ENCODE measurements at regions not wholly inside any gene's neighbourhood (a gene's known extent, or its start where the extent isn't known, plus 50 kb on each side); places are given as distances from the start of the nearest gene placed in this dataset.

DNA sequence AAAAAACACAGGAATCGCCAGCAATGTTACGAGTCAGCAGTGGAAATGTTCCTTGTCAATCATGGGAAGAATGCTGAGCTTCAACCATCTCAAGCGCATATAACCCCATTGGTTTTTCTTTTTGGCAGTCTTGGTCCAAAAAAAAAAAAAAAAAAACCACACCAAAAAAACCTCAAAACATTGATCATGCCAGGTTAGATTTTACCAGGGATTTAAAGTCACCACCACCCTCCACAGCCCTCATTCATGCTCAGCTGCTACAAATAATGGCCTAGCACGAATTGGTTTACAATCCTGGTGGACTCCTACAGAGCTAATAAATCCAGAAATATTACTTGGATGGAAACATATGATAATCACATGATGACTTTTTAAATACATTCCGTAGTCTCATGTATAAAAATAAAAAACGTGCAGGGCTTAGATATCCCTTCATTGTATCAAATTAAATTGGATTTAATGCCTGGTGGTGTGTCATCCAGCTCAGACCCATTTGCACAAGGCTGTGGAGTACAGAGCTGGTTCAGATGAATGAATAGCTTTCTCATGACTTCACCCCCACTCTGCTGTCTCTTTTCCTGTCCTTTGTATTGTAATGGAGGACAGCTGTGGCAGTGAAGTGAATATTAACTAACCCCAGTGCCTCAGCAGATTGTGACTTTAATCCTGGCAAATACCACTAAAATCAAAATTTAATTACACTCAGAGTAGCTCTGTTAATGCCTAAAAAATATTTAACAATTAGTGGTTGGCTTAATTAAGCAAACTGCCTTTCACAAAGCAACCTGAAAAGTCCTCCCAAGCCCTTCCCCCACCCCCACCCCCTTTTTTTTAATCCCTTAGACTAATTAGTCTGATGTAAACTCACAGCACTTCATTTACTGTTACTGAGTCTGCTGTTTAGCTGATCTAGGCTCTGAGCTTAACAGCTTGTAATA is 626.5 kb upstream of the ZNF608 start:
- no peaks in the 10 kb centered on the region for H3K9me2 ChIP-seq (replicated peaks; ENCODE audit: low read length)
- H3K9ac ChIP-seq (ENCODE audit: low read length): no peak overlapping the region
- TF ChIP-seq EZH2 (IDR thresholded peaks at IDR 0.05; ENCODE audit: low read length, unreplicated experiment) (no peak), EZH2phosphoT487 (IDR thresholded peaks at IDR 0.05; ENCODE audit: borderline replicate concordance, low read length) (no peak)
- TF ChIP-seq, protein P1, sequence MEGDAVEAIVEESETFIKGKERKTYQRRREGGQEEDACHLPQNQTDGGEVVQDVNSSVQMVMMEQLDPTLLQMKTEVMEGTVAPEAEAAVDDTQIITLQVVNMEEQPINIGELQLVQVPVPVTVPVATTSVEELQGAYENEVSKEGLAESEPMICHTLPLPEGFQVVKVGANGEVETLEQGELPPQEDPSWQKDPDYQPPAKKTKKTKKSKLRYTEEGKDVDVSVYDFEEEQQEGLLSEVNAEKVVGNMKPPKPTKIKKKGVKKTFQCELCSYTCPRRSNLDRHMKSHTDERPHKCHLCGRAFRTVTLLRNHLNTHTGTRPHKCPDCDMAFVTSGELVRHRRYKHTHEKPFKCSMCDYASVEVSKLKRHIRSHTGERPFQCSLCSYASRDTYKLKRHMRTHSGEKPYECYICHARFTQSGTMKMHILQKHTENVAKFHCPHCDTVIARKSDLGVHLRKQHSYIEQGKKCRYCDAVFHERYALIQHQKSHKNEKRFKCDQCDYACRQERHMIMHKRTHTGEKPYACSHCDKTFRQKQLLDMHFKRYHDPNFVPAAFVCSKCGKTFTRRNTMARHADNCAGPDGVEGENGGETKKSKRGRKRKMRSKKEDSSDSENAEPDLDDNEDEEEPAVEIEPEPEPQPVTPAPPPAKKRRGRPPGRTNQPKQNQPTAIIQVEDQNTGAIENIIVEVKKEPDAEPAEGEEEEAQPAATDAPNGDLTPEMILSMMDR (conservative IDR thresholded peaks at IDR 0.05; ENCODE audit: low read depth, low read length): no peak
- H3K4me1 ChIP-seq (ENCODE audit: insufficient read depth, low read length): no peaks in the 10 kb centered on the region
- H3K79me2 ChIP-seq (ENCODE audit: low read length): no peaks in the 10 kb centered on the region
- BruUV-seq (replicated peaks): no TSS peak
- H3F3A ChIP-seq (ENCODE audit: low read length, unreplicated experiment): no peaks in the 10 kb centered on the region
- peak; percentile 2 for DNase-seq
- no peak overlapping the region for H3K4me2 ChIP-seq (ENCODE audit: low read length)
- intact Hi-C loops (cut with micrococcal nuclease): no loop called here
- H3K27ac ChIP-seq (ENCODE audit: low read length): no peak overlapping the region
- no peaks in the 10 kb centered on the region for H3K9me3 ChIP-seq (ENCODE audit: low read length)
- ChIA-PET CTCF (no interaction called here), POLR2A (ENCODE audit: unreplicated experiment) (no interaction called here)
- H2AFZ ChIP-seq (ENCODE audit: low read length): no peak overlapping the region
- no peaks in the 10 kb centered on the region for H3K36me3 ChIP-seq (ENCODE audit: low read depth, low read length)
- H3K27me3 ChIP-seq (ENCODE audit: low read length): no peaks in the 10 kb centered on the region
- no peak overlapping the region for H3K4me3 ChIP-seq (ENCODE audit: low read length)
- ATAC-seq: no peak
- H4K20me1 ChIP-seq (ENCODE audit: low read length): no peaks in the 10 kb centered on the region

GRCh38 chr5:125375143-125375542 is 628.7 kb upstream of the ZNF608 start:
- Histone ChIP-seq H3K9me3 (ENCODE audit: low read length) (no peaks in the 10 kb centered on the region), H3K27ac (ENCODE audit: low read length) (no peak overlapping the region), H3K79me2 (ENCODE audit: low read length) (no peaks in the 10 kb centered on the region), H3K36me3 (ENCODE audit: low read depth, low read length) (no peaks in the 10 kb centered on the region), H3K27me3 (ENCODE audit: low read length) (no peaks in the 10 kb centered on the region), H2AFZ (ENCODE audit: low read length) (no peak overlapping the region), H3K9ac (ENCODE audit: low read length) (no peak overlapping the region), H3K4me1 (ENCODE audit: insufficient read depth, low read length) (no peaks in the 10 kb centered on the region), H4K20me1 (ENCODE audit: low read length) (no peaks in the 10 kb centered on the region), H3K4me3 (ENCODE audit: low read length) (no peak overlapping the region), H3K4me2 (ENCODE audit: low read length) (no peak overlapping the region), H3F3A (ENCODE audit: low read length, unreplicated experiment) (no peaks in the 10 kb centered on the region), H3K9me2 (replicated peaks; ENCODE audit: low read length) (no peaks in the 10 kb centered on the region)
- TF ChIP-seq EZH2phosphoT487 (IDR thresholded peaks at IDR 0.05; ENCODE audit: borderline replicate concordance, low read length) (no peak), EZH2 (IDR thresholded peaks at IDR 0.05; ENCODE audit: low read length, unreplicated experiment) (no peak)
- TF ChIP-seq, protein P1 (conservative IDR thresholded peaks at IDR 0.05; ENCODE audit: low read depth, low read length): no peak
- POLR2A ChIA-PET (ENCODE audit: unreplicated experiment): no interaction called here
- ATAC-seq (no peak), DNase-seq (no peak)
- no TSS peak for BruUV-seq (replicated peaks)
- CTCF ChIA-PET: no interaction called here
- intact Hi-C loops (cut with micrococcal nuclease): no loop called here

GRCh38 chr5:125376059-125376641 is 629.7 kb upstream of the ZNF608 start:
- no peaks in the 10 kb centered on the region for H3K36me3 ChIP-seq (ENCODE audit: low read depth, low read length)
- H3K79me2 ChIP-seq (ENCODE audit: low read length): no peaks in the 10 kb centered on the region
- ChIA-PET CTCF (no interaction called here), POLR2A (ENCODE audit: unreplicated experiment) (no interaction called here)
- intact Hi-C loops (cut with micrococcal nuclease): no loop called here
- TF ChIP-seq, protein P1 (conservative IDR thresholded peaks at IDR 0.05; ENCODE audit: low read depth, low read length): no peak
- TF ChIP-seq EZH2phosphoT487 (IDR thresholded peaks at IDR 0.05; ENCODE audit: borderline replicate concordance, low read length) (no peak), EZH2 (IDR thresholded peaks at IDR 0.05; ENCODE audit: low read length, unreplicated experiment) (no peak)
- no peaks in the 10 kb centered on the region for H4K20me1 ChIP-seq (ENCODE audit: low read length)
- H3K4me1 ChIP-seq (ENCODE audit: insufficient read depth, low read length): no peaks in the 10 kb centered on the region
- H3K9me3 ChIP-seq (ENCODE audit: low read length): no peaks in the 10 kb centered on the region
- H3K4me2 ChIP-seq (ENCODE audit: low read length): no peak overlapping the region
- H2AFZ ChIP-seq (ENCODE audit: low read length): no peak overlapping the region
- H3K4me3 ChIP-seq (ENCODE audit: low read length): no peak overlapping the region
- BruUV-seq (replicated peaks): no TSS peak
- DNase-seq (no peak), ATAC-seq (no peak)
- H3F3A ChIP-seq (ENCODE audit: low read length, unreplicated experiment): no peaks in the 10 kb centered on the region
- H3K27ac ChIP-seq (ENCODE audit: low read length): no peak overlapping the region
- no peaks in the 10 kb centered on the region for H3K27me3 ChIP-seq (ENCODE audit: low read length)
- H3K9me2 ChIP-seq (replicated peaks; ENCODE audit: low read length): no peaks in the 10 kb centered on the region
- no peak overlapping the region for H3K9ac ChIP-seq (ENCODE audit: low read length)
